ENCODE measurements at regions not wholly inside any gene's neighbourhood (a gene's known extent, or its start where the extent isn't known, plus 50 kb on each side); places are given as distances from the start of the nearest gene placed in this dataset.

GRCh38 chr4:81631958-81632441 is 160.3 kb upstream of the RASGEF1B start:
- Histone ChIP-seq H3K18ac (ENCODE audit: low read length) (no peak overlapping the region), H3K36me3 (ENCODE audit: control insufficient read depth, insufficient read depth, low read length) (no peaks in the 10 kb centered on the region), H3K4me1 (ENCODE audit: control insufficient read depth, low read depth, low read length) (no peaks in the 10 kb centered on the region), H4K5ac (ENCODE audit: low read length) (no peak overlapping the region), H3K79me2 (ENCODE audit: control insufficient read depth, insufficient read depth, low read length) (no peaks in the 10 kb centered on the region), H2BK15ac (replicated peaks; ENCODE audit: low read depth) (no peak overlapping the region), H3K4me2 (ENCODE audit: low read length) (no peak overlapping the region), H2BK120ac (ENCODE audit: low read depth, low read length) (no peak overlapping the region), H3K4me3 (ENCODE audit: low read length) (no peak overlapping the region), H3K79me1 (ENCODE audit: low read length) (no peaks in the 10 kb centered on the region), H2BK5ac (ENCODE audit: low read length) (no peak overlapping the region), H2AK5ac (ENCODE audit: low read length) (no peak overlapping the region), H3K27me3 (ENCODE audit: insufficient read depth, low read length, poor library complexity) (no peaks in the 10 kb centered on the region), H4K8ac (ENCODE audit: low read depth, low read length) (no peak overlapping the region), H3K23ac (ENCODE audit: low read length) (no peak overlapping the region), H3K9ac (ENCODE audit: low read length) (no peak overlapping the region), H3K56ac (ENCODE audit: low read length) (no peak overlapping the region), H3K27ac (ENCODE audit: low read depth, low read length) (no peak overlapping the region), H3K4ac (ENCODE audit: low read depth, low read length) (no peak overlapping the region)
- DNase-seq, result peak; percentile 93
- WGBS (ENCODE audit: extremely low coverage, insufficient coverage, low lambda C conversion rate), result no CpG with 5 or more reads among the region's 4 CpGs

GRCh38 chr4:81629366-81629765 is 157.7 kb upstream of the RASGEF1B start:
- no peak overlapping the region for H3K18ac ChIP-seq (ENCODE audit: low read length)
- H3K4me3 ChIP-seq (ENCODE audit: low read length), result no peak overlapping the region
- no peaks in the 10 kb centered on the region for H3K36me3 ChIP-seq (ENCODE audit: control insufficient read depth, insufficient read depth, low read length)
- H3K9ac ChIP-seq (ENCODE audit: low read length), result no peak overlapping the region
- H2BK120ac ChIP-seq (ENCODE audit: low read depth, low read length), result no peak overlapping the region
- no peak overlapping the region for H3K56ac ChIP-seq (ENCODE audit: low read length)
- H3K27me3 ChIP-seq (ENCODE audit: insufficient read depth, low read length, poor library complexity), result no peaks in the 10 kb centered on the region
- H3K4ac ChIP-seq (ENCODE audit: low read depth, low read length), result no peak overlapping the region
- H4K5ac ChIP-seq (ENCODE audit: low read length), result no peak overlapping the region
- no peak for DNase-seq
- H3K23ac ChIP-seq (ENCODE audit: low read length), result no peak overlapping the region
- no peak overlapping the region for H3K4me2 ChIP-seq (ENCODE audit: low read length)
- H3K4me1 ChIP-seq (ENCODE audit: control insufficient read depth, low read depth, low read length), result no peaks in the 10 kb centered on the region
- H2AK5ac ChIP-seq (ENCODE audit: low read length), result no peak overlapping the region
- no peak overlapping the region for H4K8ac ChIP-seq (ENCODE audit: low read depth, low read length)
- H2BK15ac ChIP-seq (replicated peaks; ENCODE audit: low read depth), result no peak overlapping the region
- no peaks in the 10 kb centered on the region for H3K79me1 ChIP-seq (ENCODE audit: low read length)
- H3K79me2 ChIP-seq (ENCODE audit: control insufficient read depth, insufficient read depth, low read length), result no peaks in the 10 kb centered on the region
- no peak overlapping the region for H2BK5ac ChIP-seq (ENCODE audit: low read length)
- no CpG with 5 or more reads among the region's 4 CpGs for WGBS (ENCODE audit: extremely low coverage, insufficient coverage, low lambda C conversion rate)
- H3K27ac ChIP-seq (ENCODE audit: low read depth, low read length), result no peak overlapping the region

GRCh38 chr4:81628489-81628888 is 156.8 kb upstream of the RASGEF1B start:
- H3K18ac ChIP-seq (ENCODE audit: low read length), result no peak overlapping the region
- H3K27ac ChIP-seq (ENCODE audit: low read depth, low read length), result no peak overlapping the region
- H3K4me2 ChIP-seq (ENCODE audit: low read length), result no peak overlapping the region
- no peak overlapping the region for H3K9ac ChIP-seq (ENCODE audit: low read length)
- no CpG with 5 or more reads among the region's 3 CpGs for WGBS (ENCODE audit: extremely low coverage, insufficient coverage, low lambda C conversion rate)
- no peak overlapping the region for H2BK5ac ChIP-seq (ENCODE audit: low read length)
- H3K27me3 ChIP-seq (ENCODE audit: insufficient read depth, low read length, poor library complexity), result no peaks in the 10 kb centered on the region
- H4K8ac ChIP-seq (ENCODE audit: low read depth, low read length), result no peak overlapping the region
- no peak overlapping the region for H3K56ac ChIP-seq (ENCODE audit: low read length)
- H4K5ac ChIP-seq (ENCODE audit: low read length), result no peak overlapping the region
- H3K4me1 ChIP-seq (ENCODE audit: control insufficient read depth, low read depth, low read length), result no peaks in the 10 kb centered on the region
- no peak overlapping the region for H2AK5ac ChIP-seq (ENCODE audit: low read length)
- no peaks in the 10 kb centered on the region for H3K79me2 ChIP-seq (ENCODE audit: control insufficient read depth, insufficient read depth, low read length)
- no peak overlapping the region for H2BK120ac ChIP-seq (ENCODE audit: low read depth, low read length)
- H3K23ac ChIP-seq (ENCODE audit: low read length), result no peak overlapping the region
- no peak overlapping the region for H3K4ac ChIP-seq (ENCODE audit: low read depth, low read length)
- no peaks in the 10 kb centered on the region for H3K36me3 ChIP-seq (ENCODE audit: control insufficient read depth, insufficient read depth, low read length)
- H3K4me3 ChIP-seq (ENCODE audit: low read length), result no peak overlapping the region
- H2BK15ac ChIP-seq (replicated peaks; ENCODE audit: low read depth), result no peak overlapping the region
- H3K79me1 ChIP-seq (ENCODE audit: low read length), result no peaks in the 10 kb centered on the region
- no peak for DNase-seq

GRCh38 chr4:81627590-81627989 is 155.9 kb upstream of the RASGEF1B start:
- H2BK120ac ChIP-seq (ENCODE audit: low read depth, low read length), result no peak overlapping the region
- no peak overlapping the region for H3K18ac ChIP-seq (ENCODE audit: low read length)
- H4K8ac ChIP-seq (ENCODE audit: low read depth, low read length), result no peak overlapping the region
- no peak overlapping the region for H2BK5ac ChIP-seq (ENCODE audit: low read length)
- H3K4me2 ChIP-seq (ENCODE audit: low read length), result no peak overlapping the region
- H3K79me2 ChIP-seq (ENCODE audit: control insufficient read depth, insufficient read depth, low read length), result no peaks in the 10 kb centered on the region
- H4K5ac ChIP-seq (ENCODE audit: low read length), result no peak overlapping the region
- no peak overlapping the region for H2AK5ac ChIP-seq (ENCODE audit: low read length)
- H3K4ac ChIP-seq (ENCODE audit: low read depth, low read length), result no peak overlapping the region
- no peaks in the 10 kb centered on the region for H3K79me1 ChIP-seq (ENCODE audit: low read length)
- peak overlapping the region; percentile 40 for H3K27ac ChIP-seq (ENCODE audit: low read depth, low read length)
- no peaks in the 10 kb centered on the region for H3K36me3 ChIP-seq (ENCODE audit: control insufficient read depth, insufficient read depth, low read length)
- H3K4me3 ChIP-seq (ENCODE audit: low read length), result no peak overlapping the region
- H3K9ac ChIP-seq (ENCODE audit: low read length), result no peak overlapping the region
- no peaks in the 10 kb centered on the region for H3K4me1 ChIP-seq (ENCODE audit: control insufficient read depth, low read depth, low read length)
- WGBS (ENCODE audit: extremely low coverage, insufficient coverage, low lambda C conversion rate), result no CpG with 5 or more reads among the region's 2 CpGs
- H2BK15ac ChIP-seq (replicated peaks; ENCODE audit: low read depth), result no peak overlapping the region
- no peak overlapping the region for H3K23ac ChIP-seq (ENCODE audit: low read length)
- H3K27me3 ChIP-seq (ENCODE audit: insufficient read depth, low read length, poor library complexity), result no peaks in the 10 kb centered on the region
- H3K56ac ChIP-seq (ENCODE audit: low read length), result peak overlapping the region; percentile 35
- DNase-seq, result peak; percentile 80

GRCh38 chr4:81626851-81627250 is 155.1 kb upstream of the RASGEF1B start:
- Histone ChIP-seq H3K79me1 (ENCODE audit: low read length) (no peaks in the 10 kb centered on the region), H2BK15ac (replicated peaks; ENCODE audit: low read depth) (no peak overlapping the region), H3K9ac (ENCODE audit: low read length) (no peak overlapping the region), H3K4me1 (ENCODE audit: control insufficient read depth, low read depth, low read length) (no peaks in the 10 kb centered on the region), H3K79me2 (ENCODE audit: control insufficient read depth, insufficient read depth, low read length) (no peaks in the 10 kb centered on the region), H3K36me3 (ENCODE audit: control insufficient read depth, insufficient read depth, low read length) (no peaks in the 10 kb centered on the region), H3K4me3 (ENCODE audit: low read length) (no peak overlapping the region), H4K8ac (ENCODE audit: low read depth, low read length) (no peak overlapping the region), H3K4ac (ENCODE audit: low read depth, low read length) (no peak overlapping the region), H2BK120ac (ENCODE audit: low read depth, low read length) (no peak overlapping the region), H2BK5ac (ENCODE audit: low read length) (no peak overlapping the region), H3K27ac (ENCODE audit: low read depth, low read length) (no peak overlapping the region), H4K5ac (ENCODE audit: low read length) (no peak overlapping the region), H3K23ac (ENCODE audit: low read length) (no peak overlapping the region), H3K27me3 (ENCODE audit: insufficient read depth, low read length, poor library complexity) (no peaks in the 10 kb centered on the region), H3K56ac (ENCODE audit: low read length) (no peak overlapping the region), H3K4me2 (ENCODE audit: low read length) (no peak overlapping the region), H2AK5ac (ENCODE audit: low read length) (no peak overlapping the region), H3K18ac (ENCODE audit: low read length) (no peak overlapping the region)
- DNase-seq, result no peak
- WGBS (ENCODE audit: extremely low coverage, insufficient coverage, low lambda C conversion rate), result no CpG with 5 or more reads among the region's 5 CpGs

Measured in mesendoderm (in vitro differentiated cells).